NCI-H1417 (cell line): ENCODE measurements at regions not wholly inside any gene's neighbourhood (a gene's known extent, or its start where the extent isn't known, plus 50 kb on each side); places are given as distances from the start of the nearest gene placed in this dataset.
"Not testable (repeated sequence)": the region's sequence is repeated elsewhere in the genome, so short reads cannot be mapped to it uniquely, and the experiment has no call there.

Source experiments
- DNase-seq, 3 experiments: peaks; one replicate each; lab custom pipeline; 2025; lab: John Stamatoyannopoulos, UW

DNA sequence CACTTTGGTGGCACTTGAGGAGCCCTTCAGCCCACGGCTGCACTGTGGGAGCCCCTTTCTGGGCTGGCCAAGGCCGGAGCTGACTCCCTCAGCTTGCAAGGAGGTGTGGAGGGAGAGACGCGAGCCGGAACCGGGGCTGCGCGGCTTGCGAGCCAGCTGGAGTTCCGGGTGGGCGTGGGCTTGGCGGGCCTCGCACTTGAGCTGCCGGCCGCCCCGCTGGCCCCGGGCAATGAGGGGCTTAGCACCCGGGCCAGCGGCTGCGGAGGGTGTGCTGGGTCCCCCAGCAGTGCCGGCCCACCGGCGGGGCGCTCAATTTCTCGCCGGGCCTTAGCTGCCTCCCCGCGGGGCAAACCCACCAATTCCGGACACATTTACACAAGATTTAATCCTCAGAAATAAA is 113.7 kb upstream of the RXFP1 start:
- not testable (repeated sequence) for DNase-seq

DNA sequence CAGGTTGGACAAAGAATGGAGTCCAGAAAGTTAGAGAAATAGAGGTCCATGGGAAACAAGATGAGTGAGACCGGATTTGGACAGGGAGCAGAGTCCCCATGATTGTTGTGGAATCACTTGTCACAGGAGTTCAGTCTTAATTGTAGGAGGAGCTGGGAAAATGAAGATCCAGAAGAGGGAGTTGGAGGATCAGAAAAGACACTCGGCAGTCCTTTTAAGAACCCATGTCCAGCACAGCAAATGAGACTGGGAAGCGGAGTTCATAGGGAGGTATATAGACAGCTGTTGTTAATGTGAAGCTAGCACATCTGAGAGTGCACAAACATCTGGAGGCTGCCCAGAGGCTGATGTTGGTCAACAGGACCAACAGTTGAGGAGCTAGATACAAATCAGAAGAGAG is 111.4 kb upstream of the RXFP1 start:
- peak in 1 of 3 experiments; percentile 13 for DNase-seq

DNA sequence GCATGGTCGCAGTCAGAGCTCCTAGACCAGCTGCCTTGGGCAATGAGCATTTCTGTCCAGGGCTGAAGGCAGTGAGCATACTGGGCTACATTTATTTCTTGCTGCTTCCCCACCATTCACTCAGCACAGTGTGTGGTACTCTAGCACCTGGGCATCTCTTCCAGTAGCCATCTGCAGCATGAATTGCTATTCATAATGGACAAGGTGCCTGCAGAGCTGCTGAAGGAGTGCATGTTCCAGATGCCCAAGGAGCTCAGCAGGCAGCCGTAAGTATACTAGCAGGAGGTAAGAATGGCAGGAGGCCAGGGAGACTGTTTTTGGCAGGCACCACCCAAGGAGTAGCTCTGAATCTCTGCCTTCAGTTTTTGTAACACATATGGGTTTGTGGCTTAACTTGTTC is 110.4 kb upstream of the RXFP1 start:
- DNase-seq = peak in 1 of 3 experiments; percentile 40

DNA sequence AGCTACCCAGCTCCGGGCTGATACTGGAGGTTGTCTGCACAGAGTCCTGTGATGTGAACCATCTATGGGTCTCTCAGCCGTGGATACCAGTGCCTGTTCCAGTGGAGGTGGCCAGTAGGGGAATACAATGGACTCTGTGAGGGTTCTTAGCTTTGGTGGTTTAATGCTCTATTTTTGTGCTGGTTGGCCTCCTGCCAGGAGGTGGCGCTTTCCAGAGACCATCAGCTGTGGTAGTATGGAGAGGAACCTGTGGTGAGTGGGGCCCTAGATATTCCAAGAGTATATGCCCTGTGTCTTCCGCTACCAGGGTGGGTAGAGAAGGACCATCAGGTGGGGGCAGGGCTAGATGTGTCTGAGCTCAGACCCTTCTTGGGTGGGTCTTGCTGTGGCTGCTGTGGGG is 103.0 kb upstream of the RXFP1 start:
- not testable (repeated sequence) for DNase-seq

DNA sequence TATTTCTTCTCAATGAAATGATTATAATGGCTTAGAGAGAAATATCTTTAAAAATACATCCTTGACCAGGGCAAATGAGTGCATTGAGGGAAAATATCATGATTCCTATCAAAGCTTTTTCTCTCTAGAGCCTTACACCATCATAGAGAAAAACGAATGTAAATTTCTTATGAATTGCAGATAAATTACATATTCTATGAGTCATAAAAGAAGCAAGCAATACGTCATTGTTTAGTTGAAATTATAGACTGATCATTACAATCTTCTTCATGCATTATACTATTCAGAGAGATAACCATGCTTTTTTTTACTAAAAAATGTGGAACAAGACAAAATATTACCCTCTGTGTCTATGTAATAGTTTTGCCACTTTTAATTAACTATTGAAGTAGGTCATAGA is 100.9 kb upstream of the RXFP1 start:
- no peak for DNase-seq

DNA sequence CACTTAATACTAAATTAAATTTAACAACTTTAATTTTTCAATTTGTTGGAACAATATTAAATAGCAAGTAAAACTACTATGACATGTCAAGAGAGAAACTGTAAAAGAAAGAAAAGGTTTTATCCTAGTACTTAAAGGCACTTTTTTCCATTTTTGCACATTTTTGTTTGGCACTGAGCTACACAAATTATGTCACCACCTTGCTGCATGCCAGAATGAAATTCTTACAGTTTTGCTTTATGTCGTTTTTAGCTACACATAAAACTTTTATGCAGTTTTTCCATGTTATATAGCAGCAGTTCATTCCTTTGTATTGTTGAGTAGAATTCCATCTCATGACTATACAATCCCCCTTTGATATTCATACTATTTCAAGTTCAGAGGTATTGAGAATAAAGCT is 99.1 kb upstream of the RXFP1 start:
- DNase-seq = no peak

DNA sequence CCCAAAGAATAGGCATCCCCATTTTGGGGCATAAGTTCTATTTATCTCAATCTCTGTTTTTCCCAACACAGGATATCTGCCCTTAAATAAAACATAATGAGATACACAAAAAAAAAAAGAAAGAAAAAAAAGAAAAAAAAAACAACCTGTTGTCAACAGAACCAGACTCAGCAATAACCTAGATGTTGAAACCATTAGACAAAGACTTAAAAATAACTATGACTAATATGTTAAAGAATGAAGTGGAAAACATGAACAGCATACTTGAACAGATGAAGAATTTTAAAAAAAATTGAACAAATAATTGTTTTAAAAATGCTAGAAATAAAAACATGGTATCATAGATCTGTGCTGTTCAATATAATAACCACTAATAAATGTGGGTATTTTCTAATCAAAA is 93.4 kb upstream of the RXFP1 start:
- no peak for DNase-seq

DNA sequence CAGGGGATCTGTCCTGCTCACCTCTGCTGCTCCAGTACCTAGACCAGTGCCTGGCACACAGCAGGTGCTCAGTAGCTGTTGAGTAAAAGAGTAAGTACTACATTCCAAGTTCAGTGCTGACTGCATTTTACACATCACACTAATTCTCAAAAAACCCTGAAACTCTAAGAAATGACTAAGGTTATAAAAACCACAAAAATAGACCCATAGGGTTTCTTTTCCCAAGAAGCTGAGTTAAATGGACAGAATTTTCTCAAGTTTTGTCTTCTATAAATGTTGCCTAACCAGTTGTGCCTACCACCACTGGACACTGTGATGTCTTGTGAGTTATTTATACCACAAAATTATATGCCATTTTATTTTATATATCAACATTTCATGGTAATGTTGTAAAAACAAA is 78.9 kb upstream of the RXFP1 start:
- no peak for DNase-seq

DNA sequence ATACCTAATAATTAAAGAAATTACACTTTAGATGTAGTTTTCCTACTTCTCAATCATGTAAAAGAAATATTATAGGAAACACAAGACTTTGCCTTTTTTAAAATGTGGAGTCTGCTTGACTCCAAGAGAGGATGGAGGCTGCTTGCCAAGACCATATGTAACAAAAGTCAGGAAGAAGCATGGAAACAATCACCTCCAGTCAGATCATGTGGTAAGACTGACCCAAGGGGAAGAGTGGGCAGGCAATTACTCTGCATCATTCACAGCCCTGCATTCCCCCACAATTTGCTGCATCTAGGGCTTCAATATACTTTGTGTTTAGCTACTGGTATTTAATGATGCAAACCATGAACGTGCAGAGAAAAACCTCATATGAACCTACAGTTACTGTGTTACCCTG is 78.0 kb upstream of the RXFP1 start:
- no peak for DNase-seq

DNA sequence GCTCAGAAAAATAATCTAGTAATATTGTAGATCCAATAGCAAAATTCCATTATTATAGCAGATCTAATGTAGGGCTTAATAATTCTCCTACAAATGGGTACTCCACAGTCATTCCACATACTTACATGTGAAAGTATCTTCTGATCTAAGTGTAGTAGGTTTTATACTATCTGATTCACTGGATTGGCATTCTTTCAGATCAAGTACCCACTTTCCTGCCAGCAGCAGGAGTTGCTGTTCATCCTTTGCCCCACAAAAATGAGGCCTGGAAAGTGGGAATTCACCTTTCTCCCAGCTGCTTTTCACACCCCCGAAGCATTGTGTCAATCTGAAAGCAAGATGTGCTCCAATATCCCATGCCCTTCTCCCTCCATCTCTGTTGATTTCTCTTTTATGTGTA is 77.1 kb upstream of the RXFP1 start:
- no peak for DNase-seq

DNA sequence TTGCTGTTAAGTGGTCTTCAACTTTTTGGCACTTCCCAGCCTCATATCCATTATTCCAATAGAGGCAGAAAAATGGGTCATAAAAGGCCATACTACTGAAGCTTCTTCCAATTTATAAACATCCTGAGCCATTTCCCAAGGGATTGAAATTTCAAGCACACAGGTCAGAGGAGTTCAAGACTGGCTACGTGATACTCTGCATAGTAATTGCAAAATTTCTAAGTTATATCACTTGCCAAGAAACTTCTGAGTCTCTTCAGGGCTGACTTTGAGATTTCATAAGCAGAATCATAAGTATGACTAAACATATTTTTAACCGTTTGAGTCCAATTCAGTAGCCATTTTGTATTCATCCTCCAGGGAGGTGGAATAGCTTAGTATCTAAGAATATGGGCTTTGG is 75.6 kb upstream of the RXFP1 start:
- DNase-seq = no peak

DNA sequence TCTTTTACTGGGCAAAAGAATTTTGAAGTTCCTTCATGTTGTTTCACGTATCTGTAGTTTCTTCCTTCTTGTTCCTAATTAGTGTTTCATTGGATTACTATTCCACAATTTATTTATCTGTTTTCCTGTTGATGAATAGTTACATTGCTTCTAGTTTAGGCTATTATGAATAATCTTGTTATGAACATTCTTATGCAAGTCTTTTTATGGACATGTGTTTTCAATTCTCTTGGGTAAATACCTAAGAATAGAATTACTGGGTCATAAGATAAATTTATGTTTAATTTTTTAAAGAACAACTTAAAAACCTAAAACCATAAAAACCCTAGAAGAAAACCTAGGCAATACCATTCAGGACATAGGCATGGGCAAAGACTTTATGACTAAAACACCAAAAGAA is 70.9 kb upstream of the RXFP1 start:
- DNase-seq = no peak

DNA sequence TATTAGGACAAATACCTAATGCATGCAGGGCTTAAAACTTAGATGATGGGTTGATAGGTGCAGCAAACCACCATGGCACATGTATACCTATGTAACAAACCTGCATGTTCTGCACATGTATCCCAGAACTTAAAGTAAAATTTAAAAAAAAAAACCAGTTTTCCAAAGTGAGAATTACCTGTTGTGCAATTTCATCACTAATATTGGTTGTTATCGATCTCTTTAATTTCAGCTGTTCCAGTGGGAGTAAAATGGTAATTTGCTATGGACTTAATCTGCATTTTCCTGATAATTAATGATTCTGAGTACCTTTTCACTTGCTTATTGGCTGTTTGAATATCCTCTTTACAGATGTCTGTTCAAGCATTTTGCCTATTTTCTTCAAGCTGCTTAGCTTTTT is 69.6 kb upstream of the RXFP1 start:
- not testable (repeated sequence) for DNase-seq

DNA sequence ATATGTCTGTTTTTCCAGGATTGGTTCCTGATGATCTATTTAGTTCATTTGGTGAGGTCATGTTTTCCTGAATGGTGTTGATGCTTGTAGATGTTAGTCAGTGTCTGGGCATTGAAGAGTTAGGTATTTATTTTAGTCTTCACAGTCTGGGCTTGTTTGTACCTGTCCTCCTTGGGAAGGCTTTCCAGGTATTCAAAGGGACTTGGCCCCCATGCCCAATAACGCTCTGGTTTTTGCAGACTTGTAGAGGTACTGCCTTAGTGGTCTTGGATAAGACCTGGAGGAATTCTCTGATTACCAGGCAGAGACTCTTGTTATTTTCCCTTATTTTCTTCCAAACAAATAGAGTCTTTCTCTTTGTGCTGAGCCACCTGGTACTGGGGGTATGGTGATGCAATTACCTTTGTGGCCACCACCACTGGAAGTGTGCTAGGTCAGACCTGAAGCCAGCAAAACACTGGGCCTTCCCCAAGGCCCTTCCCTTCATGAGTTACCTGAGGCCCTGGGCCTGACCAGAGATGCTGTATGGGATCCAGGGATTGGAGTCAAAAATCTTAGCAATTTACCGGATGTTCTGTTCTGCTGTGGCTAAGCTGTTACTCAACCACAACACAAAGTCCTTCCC is 63.3 kb upstream of the RXFP1 start:
- DNase-seq = no peak

DNA sequence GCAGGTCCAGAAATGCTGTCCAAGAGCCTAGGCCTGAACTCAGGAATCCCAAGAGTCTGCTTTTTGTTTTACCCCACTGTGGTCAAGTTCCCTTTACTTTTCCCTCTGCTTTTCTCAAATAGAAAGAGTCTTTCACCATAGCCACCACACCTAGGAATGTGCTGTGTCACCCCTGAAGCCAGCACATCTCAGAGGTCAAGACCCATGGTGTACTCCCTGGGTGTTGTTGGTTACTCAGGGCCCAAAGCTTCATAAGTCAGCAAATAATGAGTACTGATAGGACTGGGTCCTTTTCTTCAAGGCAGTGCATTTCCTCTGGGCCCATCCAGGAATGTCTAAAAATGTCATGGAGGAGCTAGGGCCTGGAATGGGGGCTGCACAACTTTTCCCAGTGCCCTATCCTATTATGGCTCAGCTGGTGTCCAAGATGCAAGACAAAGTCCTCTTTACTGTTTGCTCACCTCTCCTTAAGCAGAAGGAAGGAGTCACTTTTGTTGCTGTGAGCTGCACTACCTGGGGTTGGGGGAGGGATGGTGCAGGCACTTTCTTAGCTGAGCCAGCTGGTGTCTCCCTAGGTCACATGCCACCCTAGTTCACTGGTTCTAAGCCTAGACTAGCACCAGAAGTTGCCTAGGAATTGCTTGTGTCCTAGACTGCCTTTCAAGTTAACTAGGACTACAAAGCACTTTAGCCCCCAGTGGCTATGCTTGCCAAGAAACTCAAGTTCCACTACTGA is 62.4 kb upstream of the RXFP1 start:
- no peak for DNase-seq

DNA sequence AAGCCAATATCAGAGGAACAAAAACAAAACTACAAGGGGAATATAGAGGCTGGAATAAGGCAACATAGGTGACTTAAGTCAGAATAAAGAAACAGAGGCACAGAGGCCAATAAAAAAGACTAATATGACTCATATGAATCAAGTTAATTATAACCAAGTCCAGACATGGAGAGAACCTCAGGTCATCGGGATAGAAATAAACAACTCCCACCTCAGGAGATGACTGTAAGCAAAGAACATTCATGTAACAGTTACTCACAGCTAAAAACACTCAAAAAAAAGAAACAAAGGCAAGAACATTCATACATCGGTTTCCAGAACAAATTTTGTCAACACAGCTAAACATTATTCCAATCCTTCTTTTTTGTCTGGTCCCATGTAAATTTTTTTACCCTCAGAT is 60.3 kb upstream of the RXFP1 start:
- DNase-seq = no peak

DNA sequence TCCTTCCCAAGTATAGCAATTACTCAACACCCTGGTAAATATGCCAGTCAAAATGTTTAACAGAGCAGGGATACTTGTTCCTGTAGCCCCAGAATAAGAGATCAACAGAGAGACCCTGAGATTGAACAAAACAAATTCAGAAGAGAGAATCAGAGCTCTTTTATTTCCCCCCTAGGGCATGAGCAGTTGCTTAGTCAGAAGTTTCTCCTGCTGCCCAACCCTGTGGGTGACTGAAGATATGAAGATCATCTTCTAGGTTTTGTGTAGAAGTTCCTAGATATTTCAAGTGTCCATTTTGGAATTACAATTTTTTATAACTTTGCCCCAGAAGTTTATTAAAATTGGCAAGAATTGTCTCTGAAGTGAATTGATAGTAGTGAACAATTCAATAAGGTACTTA is 59.1 kb upstream of the RXFP1 start:
- DNase-seq = no peak
